ELF-1 (cell line): ENCODE measurements at regions not wholly inside any gene's neighbourhood (a gene's known extent, or its start where the extent isn't known, plus 50 kb on each side); places are given as distances from the start of the nearest gene placed in this dataset.
A peak's percentile ranks its signal among the peaks of the same experiment; 100 is the strongest.
"Not testable (repeated sequence)": the region's sequence is repeated elsewhere in the genome, so short reads cannot be mapped to it uniquely, and the experiment has no call there.

Experiments used
- DNase-seq: peaks from one replicate; pipeline ENCODE4 v3.0.0-alpha.2; 2016; ENCODE audit warnings: low read depth, low spot score

DNA sequence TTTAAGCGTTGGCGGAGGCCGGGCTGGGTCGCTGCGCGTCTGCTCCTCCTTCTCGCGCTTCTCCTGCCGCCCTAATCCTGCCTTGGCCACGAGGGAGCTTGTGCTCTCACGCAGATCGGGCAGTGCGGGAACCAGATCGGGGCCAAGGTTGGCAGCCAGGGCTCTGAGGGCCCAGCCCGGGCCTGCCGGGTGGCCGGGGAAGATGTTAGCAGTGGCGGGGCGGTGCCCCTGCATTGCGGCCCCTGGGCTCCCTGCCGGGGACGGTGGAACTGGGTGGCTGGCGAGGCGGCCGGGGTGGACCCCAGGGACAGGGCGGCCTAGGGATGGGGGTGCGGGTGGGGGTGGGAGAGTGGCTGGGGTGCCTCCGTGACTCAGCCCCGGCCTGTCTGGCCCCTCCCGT is 297.4 kb downstream of the CACNA1B start:
- not testable (repeated sequence) for DNase-seq

DNA sequence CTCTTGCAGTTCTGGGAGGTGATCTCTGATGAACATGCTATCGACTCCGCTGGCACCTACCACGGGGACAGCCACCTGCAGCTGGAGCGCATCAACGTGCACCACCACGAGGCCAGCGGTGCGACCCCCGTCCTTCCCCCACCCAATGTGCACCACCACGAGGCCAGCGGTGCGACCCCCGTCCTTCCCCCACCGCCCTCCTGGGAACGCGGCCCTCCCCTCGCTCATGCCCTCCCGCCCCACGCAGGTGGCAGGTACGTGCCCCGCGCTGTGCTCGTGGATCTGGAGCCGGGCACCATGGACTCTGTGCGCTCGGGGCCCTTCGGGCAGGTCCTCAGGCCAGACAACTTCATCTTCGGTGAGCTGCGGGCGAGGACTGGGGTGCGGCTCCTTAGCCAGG is 297.8 kb downstream of the CACNA1B start:
- DNase-seq, result not testable (repeated sequence)

DNA sequence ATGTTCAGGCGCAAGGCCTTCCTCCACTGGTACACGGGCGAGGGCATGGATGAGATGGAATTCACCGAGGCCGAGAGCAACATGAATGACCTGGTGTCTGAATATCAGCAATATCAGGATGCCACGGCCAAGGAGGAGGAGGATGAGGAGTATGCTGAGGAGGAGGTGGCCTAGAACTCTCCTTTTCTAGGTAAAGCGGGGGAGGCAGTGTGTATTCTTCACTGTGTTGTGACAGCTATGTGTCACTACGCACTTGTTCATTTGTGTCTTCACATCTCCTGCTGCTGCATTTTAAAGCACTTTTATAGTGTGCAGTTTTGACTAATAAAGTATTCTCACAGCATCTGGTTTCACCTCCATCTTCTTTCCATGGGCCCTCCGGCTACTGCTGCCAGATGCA is 299.5 kb downstream of the CACNA1B start:
- not testable (repeated sequence) for DNase-seq

DNA sequence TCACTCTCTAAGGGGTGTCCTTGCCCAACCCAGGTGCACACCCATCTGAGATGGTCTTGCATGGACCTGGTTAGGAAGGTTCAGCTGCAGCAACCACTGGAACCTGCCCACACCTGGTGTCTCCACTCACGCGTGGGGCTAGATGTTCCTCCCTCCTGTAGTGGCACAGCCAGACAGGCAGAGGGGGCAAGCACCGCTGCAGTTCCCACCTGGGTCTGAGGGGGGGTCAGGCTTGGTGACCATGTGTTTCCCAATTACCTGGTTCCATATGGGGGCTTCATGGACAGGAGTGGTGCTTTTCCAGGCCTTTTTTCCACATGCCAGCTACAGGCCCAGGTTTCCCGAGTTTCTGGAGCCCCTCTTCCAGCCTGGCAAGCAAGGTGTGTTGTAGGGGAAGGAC is 301.4 kb downstream of the CACNA1B start:
- not testable (repeated sequence) for DNase-seq

DNA sequence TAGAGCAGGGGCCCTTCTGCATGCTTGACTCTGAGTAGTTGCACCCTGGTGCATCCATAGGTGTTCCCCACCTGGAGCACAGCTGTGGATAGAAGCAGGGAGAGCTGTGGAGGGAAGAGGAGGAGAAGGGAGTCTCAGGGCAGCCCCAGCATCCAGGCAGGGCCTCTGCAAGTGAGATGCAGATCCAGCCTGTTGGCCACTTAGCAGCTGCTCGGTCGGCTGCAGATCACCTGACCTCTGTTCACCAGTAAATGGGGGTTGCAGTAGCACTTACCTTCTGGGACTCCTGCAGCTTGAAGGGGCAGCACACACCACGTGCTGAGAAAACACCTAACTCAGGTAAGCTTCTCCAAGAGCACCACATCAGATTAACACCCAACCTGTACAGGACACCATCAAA is 302.1 kb downstream of the CACNA1B start:
- DNase-seq, result not testable (repeated sequence)

DNA sequence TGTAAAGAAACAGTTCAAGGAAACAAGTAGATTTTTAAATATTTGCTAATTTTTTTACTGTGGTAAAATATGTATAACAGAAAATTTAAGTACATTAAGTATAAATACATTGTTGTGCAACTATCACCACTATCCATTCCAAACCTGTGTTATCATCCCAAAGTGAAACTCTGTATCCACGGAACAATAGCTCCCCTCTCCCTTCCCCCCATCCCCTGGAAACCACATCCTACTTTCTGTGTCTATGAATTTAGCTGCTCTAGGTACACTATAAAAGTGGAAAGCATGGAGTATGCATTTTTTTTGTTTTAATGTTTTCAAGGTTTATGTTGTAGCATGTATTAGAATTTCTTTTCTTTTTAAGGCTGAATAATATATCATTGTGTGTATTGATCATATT is 304.4 kb downstream of the CACNA1B start:
- not testable (repeated sequence) for DNase-seq

DNA sequence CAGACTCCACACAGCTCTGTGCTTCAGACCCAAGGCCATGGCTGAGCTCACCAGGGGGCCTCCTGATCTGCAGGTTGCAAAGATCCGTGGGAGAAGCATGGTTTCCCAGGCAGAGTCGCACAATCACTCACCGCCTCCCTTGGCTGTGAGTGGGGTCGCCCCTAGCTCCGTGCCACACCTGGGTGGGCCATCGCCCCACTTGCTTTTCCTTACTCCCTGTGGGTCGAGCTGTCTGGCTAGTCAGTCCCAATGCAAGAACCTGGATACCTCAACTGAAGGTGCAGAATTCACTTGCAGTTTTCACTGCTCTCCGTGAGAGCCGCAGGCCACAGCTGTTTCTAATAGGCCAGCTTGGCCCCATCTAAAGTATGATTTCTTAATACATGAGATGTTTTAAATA is 319.6 kb downstream of the CACNA1B start:
- not testable (repeated sequence) for DNase-seq

DNA sequence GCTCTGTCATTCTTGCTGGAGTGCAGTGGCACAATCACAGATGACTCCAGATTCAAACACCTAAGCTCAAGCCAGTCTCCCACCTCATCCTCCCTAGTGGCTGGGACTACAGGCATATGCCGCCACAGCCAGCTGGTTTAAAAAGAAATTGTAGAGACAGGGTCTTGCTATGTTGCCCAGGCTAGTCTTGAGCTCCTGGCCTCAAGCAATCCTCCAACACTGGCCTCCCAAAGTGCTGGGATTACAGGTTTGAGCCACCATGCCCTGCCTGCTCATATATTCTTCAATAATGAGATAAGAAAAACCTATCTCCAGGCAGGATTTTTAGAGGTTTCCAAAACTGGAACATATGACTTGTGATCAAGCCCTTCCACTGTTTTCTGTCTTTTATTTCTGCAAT is 321.4 kb downstream of the CACNA1B start:
- DNase-seq, result not testable (repeated sequence)

DNA sequence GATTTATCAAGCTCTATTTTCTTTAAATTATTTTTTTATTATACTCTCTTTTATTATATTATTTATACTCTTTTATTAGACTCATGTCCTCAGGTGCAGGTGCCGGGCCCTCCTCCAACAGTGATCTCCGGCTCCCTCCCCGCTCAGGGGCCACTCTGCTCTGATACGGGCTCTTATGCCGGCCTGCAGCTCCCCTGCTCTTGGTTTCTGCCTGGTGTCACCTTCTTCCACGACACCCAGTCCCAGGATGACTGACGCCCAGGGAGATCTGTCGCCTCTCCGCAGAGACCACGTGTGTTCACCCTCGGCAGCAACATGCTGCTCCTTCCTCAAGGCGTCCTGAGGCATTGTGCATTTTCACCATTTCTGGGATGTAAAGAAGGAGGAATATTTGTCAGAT is 322.3 kb downstream of the CACNA1B start:
- DNase-seq, result not testable (repeated sequence)

DNA sequence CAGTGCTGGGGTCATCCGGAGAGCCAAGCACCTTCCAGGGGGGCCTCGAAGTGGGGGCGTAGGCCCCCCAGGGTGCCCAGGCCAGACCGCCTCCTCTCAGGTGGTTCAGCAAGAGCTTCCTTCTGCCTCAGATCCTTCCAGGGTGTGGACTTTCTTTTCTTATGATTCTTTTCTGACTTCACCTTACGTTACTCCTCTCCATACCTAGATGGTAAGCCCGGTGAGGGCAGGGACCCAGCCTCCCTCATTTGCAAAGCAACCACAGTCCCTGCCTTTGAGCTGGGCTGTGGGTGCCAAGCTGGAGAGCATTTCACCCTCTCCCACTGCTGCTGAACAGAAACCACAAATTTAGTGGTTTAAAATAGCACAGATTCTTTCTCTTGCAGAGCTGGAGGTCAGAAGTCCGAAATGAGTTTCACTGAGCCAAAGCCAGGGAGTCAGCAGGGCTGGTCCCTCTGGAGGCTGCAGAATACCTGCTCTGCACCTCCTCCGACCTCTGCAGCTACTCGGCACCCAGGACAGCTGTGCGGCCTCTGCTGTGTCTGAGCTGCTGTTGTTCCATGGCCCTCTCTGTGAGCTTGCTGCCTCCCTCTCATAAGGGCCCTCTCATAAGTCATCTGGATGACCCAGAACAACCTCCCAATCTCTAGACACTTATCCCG is 323.0 kb downstream of the CACNA1B start:
- not testable (repeated sequence) for DNase-seq

DNA sequence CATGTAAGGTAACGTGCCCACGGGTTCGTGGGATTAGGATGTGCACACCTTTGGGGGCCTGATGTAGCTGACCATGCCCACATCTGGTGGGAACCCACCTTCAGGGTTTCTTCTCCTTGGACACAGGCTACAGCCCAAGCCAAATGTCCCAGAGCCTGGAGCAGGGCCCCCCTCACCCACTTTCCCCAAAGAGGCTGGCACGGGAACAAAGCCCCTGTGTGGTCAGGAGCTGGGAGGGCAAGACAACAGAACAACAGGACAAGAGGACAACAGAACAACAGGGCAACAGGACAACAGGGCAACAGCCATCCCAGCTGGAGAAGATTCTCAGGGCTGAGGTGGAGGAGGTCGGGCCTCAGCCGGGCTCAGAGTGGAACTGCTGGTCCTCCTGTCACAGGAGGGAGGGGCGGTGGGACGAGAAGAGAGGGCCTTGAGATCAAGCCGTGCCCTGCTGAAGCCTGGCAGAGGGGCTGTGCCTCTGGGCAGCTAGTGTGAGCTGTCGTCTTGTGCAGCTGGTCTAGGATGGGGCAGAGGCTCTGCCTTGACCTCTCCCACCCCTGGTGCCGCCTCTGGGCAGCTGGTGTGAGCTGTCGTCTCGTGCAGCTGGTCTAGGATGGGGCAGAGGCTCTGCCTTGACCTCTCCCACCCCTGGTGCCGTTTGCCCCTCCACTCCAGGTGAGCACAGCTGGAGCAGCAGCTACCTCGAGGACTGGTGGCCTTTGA is 323.7 kb downstream of the CACNA1B start:
- DNase-seq, result not testable (repeated sequence)

DNA sequence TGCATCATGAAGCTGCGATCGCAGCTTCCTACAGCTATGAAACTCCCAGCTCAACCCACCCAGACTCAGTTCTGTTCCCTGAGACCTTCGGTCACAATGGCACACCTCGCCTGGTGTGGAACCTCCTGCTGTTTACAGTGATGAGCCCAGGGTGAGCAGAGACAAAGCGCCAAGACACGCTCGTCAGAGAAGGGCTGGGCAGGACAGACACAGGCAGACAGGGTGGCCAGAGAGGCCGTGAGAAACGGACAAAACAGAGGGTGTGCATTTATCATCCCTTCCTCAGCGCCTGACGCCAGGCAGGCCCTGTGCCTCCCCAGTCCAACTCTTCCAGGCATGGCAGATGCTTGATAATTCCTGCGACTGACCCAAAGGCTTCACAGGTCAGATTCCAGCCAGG is 324.5 kb downstream of the CACNA1B start:
- DNase-seq, result not testable (repeated sequence)

DNA sequence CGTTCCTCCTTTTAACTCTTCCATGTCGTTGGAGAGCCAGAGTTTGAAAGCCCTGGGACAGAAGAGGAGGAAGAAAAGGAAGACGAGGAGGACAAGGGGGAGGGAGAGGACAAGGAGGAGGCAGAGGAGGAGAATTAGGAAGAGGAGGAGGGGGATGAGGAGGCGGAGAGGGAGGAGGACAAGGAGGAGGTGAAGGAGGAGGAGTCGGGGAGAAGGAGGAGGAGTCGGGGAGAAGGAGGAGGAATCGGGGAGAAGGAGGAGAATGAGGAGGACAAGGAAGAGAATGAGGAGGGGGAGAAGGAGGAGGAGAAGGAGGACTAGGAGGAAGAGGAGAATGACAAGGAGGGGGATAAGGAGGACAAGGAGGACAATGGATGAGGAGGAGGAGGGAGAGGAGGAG is 325.7 kb downstream of the CACNA1B start:
- not testable (repeated sequence) for DNase-seq

DNA sequence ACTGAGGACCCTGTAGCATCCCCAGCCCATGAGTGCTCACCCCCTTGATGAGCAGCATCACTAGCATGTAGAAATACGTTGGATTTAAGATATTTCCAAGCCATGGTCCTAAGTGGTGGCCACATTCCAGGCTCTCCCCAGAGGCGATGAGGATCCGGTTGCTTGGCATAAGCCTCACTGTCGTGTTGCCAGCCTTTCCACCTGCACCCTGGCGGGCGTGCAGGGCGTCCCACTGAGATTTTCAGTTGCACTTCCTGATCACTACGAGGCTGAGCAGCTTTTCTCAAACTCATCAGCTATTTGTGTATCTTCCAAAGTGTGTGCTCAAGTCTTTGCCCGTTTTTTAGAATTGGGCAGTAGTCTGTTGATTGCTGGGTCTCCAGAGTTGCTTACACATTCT is 326.3 kb downstream of the CACNA1B start:
- not testable (repeated sequence) for DNase-seq

DNA sequence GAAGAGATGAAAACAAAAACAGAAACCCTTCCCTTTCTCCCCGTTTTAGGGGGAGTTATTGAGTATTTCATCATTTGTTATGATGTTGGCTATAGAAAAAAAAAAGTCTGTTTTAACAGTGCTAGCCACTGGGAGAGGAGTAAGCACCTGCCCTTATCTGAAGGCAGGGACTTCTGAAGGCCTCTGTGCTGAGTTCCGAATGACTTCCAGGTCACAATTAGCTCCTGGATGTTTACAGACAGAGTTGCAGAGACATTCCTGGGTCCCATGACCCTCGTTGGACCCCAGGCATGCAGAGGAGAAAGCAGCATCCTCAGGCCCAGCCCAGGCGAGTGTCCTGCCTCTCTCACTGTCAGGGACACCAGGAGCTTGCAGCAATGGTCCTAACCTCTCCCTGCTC is 328.5 kb downstream of the CACNA1B start:
- not testable (repeated sequence) for DNase-seq

DNA sequence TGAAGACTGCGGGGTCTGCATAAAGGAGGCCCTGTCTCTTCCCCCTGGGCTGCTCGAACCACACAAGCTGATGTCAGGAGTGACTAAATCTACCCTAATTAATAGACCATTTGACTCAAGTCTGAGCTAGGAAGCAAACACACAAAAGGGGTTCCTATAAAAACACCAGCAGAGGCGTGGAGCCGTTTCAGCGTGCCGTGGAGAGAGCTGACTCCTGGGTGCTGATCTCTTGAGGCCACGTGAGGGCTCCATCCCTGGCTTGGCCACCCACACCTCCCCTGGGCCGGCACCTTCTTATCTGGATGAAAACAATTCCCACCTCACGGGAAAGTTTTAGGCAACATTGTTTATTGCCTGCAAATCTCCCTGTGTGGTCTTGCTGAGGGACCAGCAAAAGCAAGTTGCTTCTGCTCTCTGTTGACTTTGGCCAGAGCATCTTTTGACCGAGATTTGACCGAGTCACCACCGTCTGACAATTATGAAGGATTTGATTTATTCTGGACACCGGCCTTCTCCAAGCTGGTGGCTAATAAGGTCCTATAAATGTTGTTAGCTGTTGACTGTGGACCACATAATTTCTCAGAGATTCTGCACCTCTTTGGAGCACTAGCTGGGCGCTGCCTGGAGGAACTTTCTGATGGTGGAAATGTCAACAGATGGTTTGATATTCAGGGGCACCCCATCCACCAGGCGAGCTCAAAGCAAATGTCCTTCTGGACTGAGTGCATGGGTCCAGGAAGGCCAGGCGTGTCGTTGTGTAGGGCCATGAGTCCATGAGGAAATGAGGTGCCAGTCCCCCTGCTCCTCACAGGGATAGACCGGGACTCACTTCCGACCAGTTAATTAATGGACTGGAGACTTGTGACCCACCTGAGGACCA is 330.0 kb downstream of the CACNA1B start:
- DNase-seq, result not testable (repeated sequence)

DNA sequence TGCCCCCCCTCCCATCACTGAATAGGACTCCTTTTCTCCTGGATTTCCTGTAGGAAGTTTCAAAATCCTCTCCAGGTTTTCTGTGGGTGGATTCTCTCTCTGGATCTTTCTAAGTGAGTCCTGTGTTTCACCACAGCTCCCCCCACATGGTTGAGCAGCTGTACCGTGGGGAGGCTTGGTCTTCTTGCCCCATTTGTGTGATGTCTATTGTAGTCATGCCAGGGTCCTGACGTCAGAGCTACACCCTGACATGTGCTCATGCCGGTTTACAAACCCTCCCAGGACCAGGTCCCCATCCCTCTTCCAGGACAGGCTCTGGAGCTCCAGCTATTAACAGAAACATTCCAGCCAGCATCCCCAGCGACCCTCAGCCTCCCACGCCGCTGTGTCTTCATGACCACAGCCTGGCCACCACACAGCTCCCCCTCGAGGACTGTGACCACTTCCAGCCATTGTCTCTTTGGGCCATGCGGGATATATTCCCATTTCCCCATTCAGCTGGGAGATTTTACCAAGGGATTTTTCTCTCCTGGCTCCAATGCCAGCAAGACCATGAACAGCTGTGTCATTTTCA is 331.6 kb downstream of the CACNA1B start:
- not testable (repeated sequence) for DNase-seq

DNA sequence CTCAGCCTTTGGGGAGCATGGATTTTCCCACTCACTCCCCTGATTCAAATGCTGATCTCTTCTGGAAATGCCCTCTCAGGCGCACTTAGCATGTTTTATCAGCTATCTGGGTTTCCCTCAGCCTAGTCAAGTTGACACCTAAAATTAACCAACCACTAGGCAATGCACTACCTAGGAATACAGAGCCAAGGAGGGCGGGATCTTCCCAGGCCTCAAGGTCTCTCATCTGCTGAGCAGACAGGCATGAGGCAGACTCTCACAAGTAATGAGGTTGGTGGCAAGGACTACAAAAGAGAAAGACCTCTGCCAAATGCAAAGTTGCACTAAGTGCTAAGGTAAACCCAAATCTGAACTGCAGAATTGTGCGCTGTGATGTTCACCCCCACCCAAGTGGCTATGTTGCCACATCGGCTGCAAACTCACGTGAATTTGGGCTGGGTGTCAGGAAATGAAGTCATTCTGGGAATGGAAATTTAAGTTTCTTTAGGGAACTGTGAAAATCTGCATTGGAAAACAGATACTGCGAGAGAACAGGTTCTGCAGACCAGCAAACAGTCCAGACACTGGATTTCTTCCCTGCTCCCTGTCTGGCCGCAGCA is 332.9 kb downstream of the CACNA1B start:
- DNase-seq, result not testable (repeated sequence)

DNA sequence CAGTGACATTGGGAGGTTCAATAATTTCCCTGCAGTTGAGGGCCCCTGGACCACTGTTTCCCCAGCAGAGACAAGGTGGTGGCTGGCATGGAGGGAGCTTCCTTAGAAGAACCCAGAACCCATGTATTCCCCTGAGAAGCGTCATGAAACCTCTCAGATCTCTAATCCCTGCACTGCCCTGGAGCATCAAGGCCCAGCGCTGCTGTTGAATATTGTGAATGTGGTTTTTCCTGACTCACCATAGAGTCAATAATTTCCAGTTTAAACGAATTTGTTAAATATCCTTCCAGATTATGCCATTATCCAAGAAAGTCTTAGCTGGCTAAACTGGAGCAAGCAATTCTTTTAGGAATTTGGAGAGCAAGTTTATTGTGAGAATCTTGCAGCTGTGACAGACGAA is 333.5 kb downstream of the CACNA1B start:
- not testable (repeated sequence) for DNase-seq

DNA sequence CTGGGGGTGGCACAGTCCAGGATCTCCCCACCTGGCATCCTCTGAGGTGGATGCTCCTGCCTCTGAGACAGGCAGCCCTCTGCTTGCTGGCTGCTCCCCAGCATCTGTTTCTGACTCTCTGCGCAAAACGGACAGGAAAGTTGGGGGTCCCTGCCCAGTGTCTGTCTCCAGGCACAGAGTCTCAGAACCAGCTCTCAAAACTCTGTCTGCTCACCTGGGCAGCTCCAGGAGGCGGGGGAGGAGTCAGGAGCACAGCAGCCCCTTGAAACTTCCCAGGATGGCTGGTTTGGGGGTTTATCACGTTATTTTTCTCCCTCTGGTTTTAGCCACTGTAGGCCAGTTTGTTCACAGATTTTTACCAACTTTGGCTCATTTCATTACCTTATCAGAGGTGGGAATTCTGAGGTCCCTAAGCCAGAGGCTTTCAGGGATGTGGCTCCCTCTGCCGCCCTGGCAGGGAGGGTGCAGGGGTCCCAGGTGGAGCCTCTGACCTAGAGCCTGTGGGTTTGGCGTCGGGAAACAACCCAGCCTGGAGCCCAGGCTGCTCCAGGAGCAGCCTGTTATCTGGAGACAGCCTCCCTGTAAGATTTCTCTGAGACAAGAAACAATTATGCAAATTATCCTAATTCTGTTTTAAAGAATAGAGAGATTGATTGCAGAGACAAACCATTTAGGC is 334.1 kb downstream of the CACNA1B start:
- DNase-seq, result peak; percentile 79

DNA sequence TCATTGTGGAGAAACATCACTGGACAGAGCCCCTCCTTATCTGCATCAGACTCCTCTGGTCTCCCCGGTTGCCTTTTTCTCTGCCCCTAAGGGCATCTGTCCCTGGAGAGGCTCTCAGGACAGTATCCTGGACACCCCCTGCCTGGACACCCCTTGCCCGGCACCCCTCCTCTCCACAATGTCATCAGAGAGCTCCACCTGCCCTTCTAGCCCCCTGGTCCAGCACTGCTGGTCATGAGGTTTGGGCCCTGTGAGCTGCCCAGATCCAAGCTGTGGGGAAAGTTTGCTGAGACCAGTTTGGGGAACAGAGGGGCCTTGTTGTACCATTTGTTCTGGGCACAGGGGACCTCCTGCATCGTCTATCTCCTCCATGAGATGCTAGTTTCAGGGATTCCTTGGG is 335.2 kb downstream of the CACNA1B start:
- not testable (repeated sequence) for DNase-seq
